ENCODE measurements at regions not wholly inside any gene's neighbourhood (a gene's known extent, or its start where the extent isn't known, plus 50 kb on each side); places are given as distances from the start of the nearest gene placed in this dataset.
"Not testable (repeated sequence)": the region's sequence is repeated elsewhere in the genome, so short reads cannot be mapped to it uniquely, and the experiment has no call there.

- Histone ChIP-seq H3K36me3 (ENCODE audit: insufficient read depth, insufficient read length, low read length) (no peaks in the 10 kb centered on the region), H3K4me3 (ENCODE audit: insufficient read length, low read depth) (no peak overlapping the region)
- no peak for TF ChIP-seq ZNF274 (IDR thresholded peaks at IDR 0.05; ENCODE audit: low read depth, low read length)
- TF ChIP-seq YY1 (IDR thresholded peaks at IDR 0.05; ENCODE audit: insufficient read depth, insufficient read length): no peak
- TF ChIP-seq SUZ12 (IDR thresholded peaks at IDR 0.05; ENCODE audit: extremely low read depth, insufficient read depth, insufficient read length): no peak
These were observed 128.7 kb upstream of the COL5A2 start for GRCh38 chr2:189308056-189308790.

GRCh38 chr2:189309331-189309730 lies 129.8 kb upstream of the COL5A2 start:
- TF ChIP-seq YY1 (IDR thresholded peaks at IDR 0.05; ENCODE audit: insufficient read depth, insufficient read length): no peak
- no peak for TF ChIP-seq SUZ12 (IDR thresholded peaks at IDR 0.05; ENCODE audit: extremely low read depth, insufficient read depth, insufficient read length)
- no peak for TF ChIP-seq ZNF274 (IDR thresholded peaks at IDR 0.05; ENCODE audit: low read depth, low read length)
- Histone ChIP-seq H3K9ac (ENCODE audit: insufficient read length, low read depth) (no peak overlapping the region), H3K4me3 (ENCODE audit: insufficient read length, low read depth) (no peak overlapping the region), H3K27me3 (ENCODE audit: insufficient read depth, insufficient read length) (no peaks in the 10 kb centered on the region), H3K9me3 (ENCODE audit: insufficient read depth, low read length) (0 out of 2 replicates have a peak, but pooled peaks cover 6% of the 10 kb centered on the region), H3K4me1 (ENCODE audit: insufficient read depth, insufficient read length) (no peaks in the 10 kb centered on the region), H3K36me3 (ENCODE audit: insufficient read depth, insufficient read length, low read length) (no peaks in the 10 kb centered on the region)
- no peak for DNase-seq (ENCODE audit: low read depth, low spot score)

More at GRCh38 chr2:189308056-189308790, 128.7 kb upstream of the COL5A2 start:
- DNase-seq (ENCODE audit: low read depth, low spot score): no peak
- Histone ChIP-seq H3K27me3 (ENCODE audit: insufficient read depth, insufficient read length) (no peaks in the 10 kb centered on the region), H3K9ac (ENCODE audit: insufficient read length, low read depth) (no peak overlapping the region), H3K9me3 (ENCODE audit: insufficient read depth, low read length) (0 out of 2 replicates have a peak, but pooled peaks cover 6% of the 10 kb centered on the region), H3K4me1 (ENCODE audit: insufficient read depth, insufficient read length) (no peaks in the 10 kb centered on the region)

- no peaks in the 10 kb centered on the region for H3K36me3 ChIP-seq (ENCODE audit: insufficient read depth, insufficient read length, low read length)
- no peak for DNase-seq (ENCODE audit: low read depth, low spot score)
- no peaks in the 10 kb centered on the region for H3K4me1 ChIP-seq (ENCODE audit: insufficient read depth, insufficient read length)
- no peak for TF ChIP-seq YY1 (IDR thresholded peaks at IDR 0.05; ENCODE audit: insufficient read depth, insufficient read length)
- H3K9me3 ChIP-seq (ENCODE audit: insufficient read depth, low read length): no peaks in the 10 kb centered on the region
- H3K4me3 ChIP-seq (ENCODE audit: insufficient read length, low read depth): no peak overlapping the region
- H3K27me3 ChIP-seq (ENCODE audit: insufficient read depth, insufficient read length): no peaks in the 10 kb centered on the region
- H3K9ac ChIP-seq (ENCODE audit: insufficient read length, low read depth): no peak overlapping the region
These were observed 129.1 kb upstream of the WDR75 start for GRCh38 chr2:189312211-189312610.

GRCh38 chr2:189312643-189313042 lies 128.6 kb upstream of the WDR75 start:
- Histone ChIP-seq H3K9me3 (ENCODE audit: insufficient read depth, low read length) (no peaks in the 10 kb centered on the region), H3K27me3 (ENCODE audit: insufficient read depth, insufficient read length) (no peaks in the 10 kb centered on the region), H3K4me3 (ENCODE audit: insufficient read length, low read depth) (no peak overlapping the region), H3K4me1 (ENCODE audit: insufficient read depth, insufficient read length) (no peaks in the 10 kb centered on the region), H3K9ac (ENCODE audit: insufficient read length, low read depth) (no peak overlapping the region), H3K36me3 (ENCODE audit: insufficient read depth, insufficient read length, low read length) (no peaks in the 10 kb centered on the region)
- TF ChIP-seq ZNF274 (IDR thresholded peaks at IDR 0.05; ENCODE audit: low read depth, low read length) (no peak), SUZ12 (IDR thresholded peaks at IDR 0.05; ENCODE audit: extremely low read depth, insufficient read depth, insufficient read length) (no peak), YY1 (IDR thresholded peaks at IDR 0.05; ENCODE audit: insufficient read depth, insufficient read length) (no peak)
- no peak for DNase-seq (ENCODE audit: low read depth, low spot score)

GRCh38 chr2:189318761-189319160 lies 122.5 kb upstream of the WDR75 start:
- no peaks in the 10 kb centered on the region for H3K27me3 ChIP-seq (ENCODE audit: insufficient read depth, insufficient read length)
- H3K4me1 ChIP-seq (ENCODE audit: insufficient read depth, insufficient read length): no peaks in the 10 kb centered on the region
- no peak for DNase-seq (ENCODE audit: low read depth, low spot score)
- TF ChIP-seq SUZ12 (IDR thresholded peaks at IDR 0.05; ENCODE audit: extremely low read depth, insufficient read depth, insufficient read length) (no peak), ZNF274 (IDR thresholded peaks at IDR 0.05; ENCODE audit: low read depth, low read length) (no peak), YY1 (IDR thresholded peaks at IDR 0.05; ENCODE audit: insufficient read depth, insufficient read length) (no peak)
- H3K36me3 ChIP-seq (ENCODE audit: insufficient read depth, insufficient read length, low read length): no peaks in the 10 kb centered on the region
- H3K9me3 ChIP-seq (ENCODE audit: insufficient read depth, low read length): peaks cover 9% of the 10 kb centered on the region; the same call in 1 of the 2 replicates
- H3K9ac ChIP-seq (ENCODE audit: insufficient read length, low read depth): no peak overlapping the region
- no peak overlapping the region for H3K4me3 ChIP-seq (ENCODE audit: insufficient read length, low read depth)

GRCh38 chr2:189319424-189319823 lies 121.8 kb upstream of the WDR75 start:
- H3K4me3 ChIP-seq (ENCODE audit: insufficient read length, low read depth); H3K4me1 ChIP-seq (ENCODE audit: insufficient read depth, insufficient read length); H3K27me3 ChIP-seq (ENCODE audit: insufficient read depth, insufficient read length); H3K9me3 ChIP-seq (ENCODE audit: insufficient read depth, low read length); H3K36me3 ChIP-seq (ENCODE audit: insufficient read depth, insufficient read length, low read length); DNase-seq (ENCODE audit: low read depth, low spot score); H3K9ac ChIP-seq (ENCODE audit: insufficient read length, low read depth): not testable (repeated sequence)

- H3K9ac ChIP-seq (ENCODE audit: insufficient read length, low read depth): no peak overlapping the region
- H3K4me3 ChIP-seq (ENCODE audit: insufficient read length, low read depth): no peak overlapping the region
- H3K9me3 ChIP-seq (ENCODE audit: insufficient read depth, low read length): no peaks in the 10 kb centered on the region
- no peak for DNase-seq (ENCODE audit: low read depth, low spot score)
- TF ChIP-seq ZNF274 (IDR thresholded peaks at IDR 0.05; ENCODE audit: low read depth, low read length): no peak
- TF ChIP-seq SUZ12 (IDR thresholded peaks at IDR 0.05; ENCODE audit: extremely low read depth, insufficient read depth, insufficient read length): no peak
- no peaks in the 10 kb centered on the region for H3K36me3 ChIP-seq (ENCODE audit: insufficient read depth, insufficient read length, low read length)
- H3K27me3 ChIP-seq (ENCODE audit: insufficient read depth, insufficient read length): no peaks in the 10 kb centered on the region
- H3K4me1 ChIP-seq (ENCODE audit: insufficient read depth, insufficient read length): no peaks in the 10 kb centered on the region
These were observed 113.1 kb upstream of the WDR75 start for GRCh38 chr2:189327879-189328847.
